Esophagus squamous epithelium (tissue), 4 donors: ENCODE measurements at regions not wholly inside any gene's neighbourhood (a gene's known extent, or its start where the extent isn't known, plus 50 kb on each side); places are given as distances from the start of the nearest gene placed in this dataset.

Experiments used
- POLR2A ChIP-seq, 4 donors: fragments of 450-650 bp; IDR thresholded peaks; one replicate each; pipeline ENCODE4 v1.6.1; 2017; ENCODE audit warnings: antibody characterized with exemption in 4 of 4, mild to moderate bottlenecking in 4 of 4, moderate library complexity in 3 of 4
- TF ChIP-seq, protein P1 (sequence below), 6 experiments: fragments of 450-650 bp in 4 of 6; fragments of 200-600 bp in 2 of 6; sonication (generic) in 2 of 6; IDR thresholded peaks; one replicate each; pipeline ENCODE4 v1.5.1; 2016 to 2019; ENCODE audit warnings: antibody characterized with exemption in 6 of 6, mild to moderate bottlenecking in 4 of 6, moderate library complexity in 4 of 6

DNA sequence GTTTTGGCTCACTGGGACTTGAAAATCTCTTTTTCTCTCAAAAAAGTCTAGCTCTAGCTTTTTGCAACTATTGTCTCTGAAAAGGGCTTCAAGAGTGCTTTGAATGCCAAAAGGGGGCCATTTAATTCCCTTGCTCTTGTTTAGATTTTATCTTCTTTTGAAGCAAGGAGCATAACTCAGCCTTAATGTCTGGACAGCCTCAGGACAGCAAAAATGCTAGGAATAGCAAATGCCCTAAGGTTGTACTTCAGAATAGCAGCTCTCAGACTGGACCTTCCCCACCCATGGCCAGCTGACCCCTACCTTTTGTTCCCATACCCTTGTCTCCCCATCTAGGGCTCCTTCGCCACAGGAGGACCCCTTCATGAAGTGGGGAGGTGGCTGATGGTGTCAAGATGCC is 121.4 kb downstream of the KCNK1 start:
- no peak for TF ChIP-seq POLR2A (IDR thresholded peaks at IDR 0.05)
- TF ChIP-seq, protein P1, sequence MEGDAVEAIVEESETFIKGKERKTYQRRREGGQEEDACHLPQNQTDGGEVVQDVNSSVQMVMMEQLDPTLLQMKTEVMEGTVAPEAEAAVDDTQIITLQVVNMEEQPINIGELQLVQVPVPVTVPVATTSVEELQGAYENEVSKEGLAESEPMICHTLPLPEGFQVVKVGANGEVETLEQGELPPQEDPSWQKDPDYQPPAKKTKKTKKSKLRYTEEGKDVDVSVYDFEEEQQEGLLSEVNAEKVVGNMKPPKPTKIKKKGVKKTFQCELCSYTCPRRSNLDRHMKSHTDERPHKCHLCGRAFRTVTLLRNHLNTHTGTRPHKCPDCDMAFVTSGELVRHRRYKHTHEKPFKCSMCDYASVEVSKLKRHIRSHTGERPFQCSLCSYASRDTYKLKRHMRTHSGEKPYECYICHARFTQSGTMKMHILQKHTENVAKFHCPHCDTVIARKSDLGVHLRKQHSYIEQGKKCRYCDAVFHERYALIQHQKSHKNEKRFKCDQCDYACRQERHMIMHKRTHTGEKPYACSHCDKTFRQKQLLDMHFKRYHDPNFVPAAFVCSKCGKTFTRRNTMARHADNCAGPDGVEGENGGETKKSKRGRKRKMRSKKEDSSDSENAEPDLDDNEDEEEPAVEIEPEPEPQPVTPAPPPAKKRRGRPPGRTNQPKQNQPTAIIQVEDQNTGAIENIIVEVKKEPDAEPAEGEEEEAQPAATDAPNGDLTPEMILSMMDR (IDR thresholded peaks at IDR 0.05) = no peak
